GM19395 (cell line): ENCODE measurements at regions not wholly inside any gene's neighbourhood (a gene's known extent, or its start where the extent isn't known, plus 50 kb on each side); places are given as distances from the start of the nearest gene placed in this dataset.
"Not testable (repeated sequence)": the region's sequence is repeated elsewhere in the genome, so short reads cannot be mapped to it uniquely, and the experiment has no call there.

Experiments
- ATAC-seq: cut with Tn5 transposase; IDR thresholded peaks from one replicate; pipeline ENCODE4 v1.9.1; 2021; ENCODE audit warnings: mild to moderate bottlenecking, moderate library complexity; ENCODE audit not compliant: unreplicated experiment

- ATAC-seq = no peak
These were observed 173.7 kb downstream of the C1D start for GRCh38 chr2:67889056-67889455.

DNA sequence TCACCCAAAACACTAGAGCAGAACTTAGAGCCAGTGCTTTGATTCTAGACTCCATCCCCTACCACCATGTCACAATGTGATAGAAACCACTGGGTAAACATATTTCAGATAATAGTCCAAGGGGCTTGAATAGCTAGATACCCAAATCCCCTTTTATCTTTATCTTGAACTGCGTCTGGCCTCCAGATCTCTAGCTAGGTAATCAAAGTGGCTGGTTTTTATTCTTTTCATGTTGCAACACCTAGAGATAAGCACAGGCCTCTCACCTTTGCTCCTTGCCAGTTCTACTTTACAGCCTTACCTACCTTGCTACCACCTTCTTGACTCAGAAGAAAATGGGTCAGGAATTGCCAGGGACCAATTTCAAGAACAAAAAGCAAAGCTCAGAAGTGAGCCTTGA is 171.2 kb downstream of the C1D start:
- no peak for ATAC-seq

DNA sequence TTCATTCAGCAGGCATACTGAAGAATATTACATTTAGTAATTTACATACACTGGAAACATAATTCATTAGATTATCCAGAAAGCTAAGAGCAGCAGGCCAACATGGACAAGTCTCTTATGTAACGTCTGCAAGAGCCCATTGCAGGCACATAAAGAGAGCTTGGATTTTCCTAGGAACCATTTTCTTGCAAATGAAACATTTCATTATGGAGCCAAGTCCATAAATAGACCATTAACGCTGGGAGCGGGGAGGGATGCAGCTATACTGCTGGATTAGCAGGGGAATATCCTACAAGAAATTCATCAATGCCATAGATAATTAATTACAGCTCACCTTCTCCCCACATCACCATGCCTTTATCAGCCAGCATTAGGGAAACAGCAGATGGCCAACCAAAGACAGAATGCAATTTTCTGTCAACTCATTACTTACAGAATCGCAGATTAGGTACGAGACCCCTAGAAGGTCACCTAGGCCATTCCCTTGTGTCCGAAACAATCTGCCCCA is 170.4 kb downstream of the C1D start:
- ATAC-seq = no peak

GRCh38 chr2:67895227-67895941 is 167.4 kb downstream of the C1D start:
- no peak for ATAC-seq

- no peak for ATAC-seq
These were observed 166.7 kb downstream of the C1D start for GRCh38 chr2:67896076-67896475.

DNA sequence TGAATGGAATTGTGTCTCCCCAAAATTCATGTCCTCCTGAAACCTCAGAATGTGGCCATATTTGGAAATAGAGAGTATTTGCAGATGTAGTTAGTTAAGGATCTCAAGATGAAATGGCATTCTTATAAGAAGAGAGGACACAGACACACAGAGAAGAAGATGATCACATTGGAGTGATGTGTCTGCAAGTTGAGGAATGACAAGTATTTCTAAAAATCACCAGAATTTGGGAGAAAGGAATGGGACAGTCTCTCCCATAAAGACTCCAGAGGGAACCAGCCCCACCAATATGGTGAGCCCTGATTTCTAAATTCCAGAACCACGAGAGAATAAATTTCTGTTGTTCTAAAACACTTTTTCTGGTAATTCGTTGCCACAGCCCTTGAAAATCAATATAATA is 166.3 kb downstream of the C1D start:
- ATAC-seq = no peak

GRCh38 chr2:67898595-67898994 is 164.2 kb downstream of the C1D start:
- ATAC-seq = no peak

GRCh38 chr2:67899187-67899586 is 163.6 kb downstream of the C1D start:
- no peak for ATAC-seq

DNA sequence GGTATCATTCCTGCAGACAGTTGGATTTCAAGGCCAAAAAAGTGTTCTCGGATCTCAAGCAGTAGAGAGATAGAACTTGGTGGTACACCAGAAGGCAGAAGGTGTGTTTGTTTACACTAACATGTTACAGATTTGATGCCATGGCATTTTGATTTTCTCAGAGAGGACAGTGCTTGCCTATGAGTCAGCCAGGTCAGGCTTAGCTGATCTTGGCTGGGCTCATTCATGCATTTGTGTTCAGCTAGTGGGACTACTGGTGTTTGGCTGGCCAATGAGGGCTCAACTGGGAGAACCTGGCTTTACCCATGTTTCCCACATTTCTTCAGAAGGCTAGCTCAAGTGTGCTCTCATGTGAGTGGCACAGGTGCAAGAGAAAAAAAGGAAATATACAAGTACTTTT is 162.0 kb downstream of the C1D start:
- ATAC-seq = no peak

GRCh38 chr2:67904566-67904965 is 158.2 kb downstream of the C1D start:
- no peak for ATAC-seq

DNA sequence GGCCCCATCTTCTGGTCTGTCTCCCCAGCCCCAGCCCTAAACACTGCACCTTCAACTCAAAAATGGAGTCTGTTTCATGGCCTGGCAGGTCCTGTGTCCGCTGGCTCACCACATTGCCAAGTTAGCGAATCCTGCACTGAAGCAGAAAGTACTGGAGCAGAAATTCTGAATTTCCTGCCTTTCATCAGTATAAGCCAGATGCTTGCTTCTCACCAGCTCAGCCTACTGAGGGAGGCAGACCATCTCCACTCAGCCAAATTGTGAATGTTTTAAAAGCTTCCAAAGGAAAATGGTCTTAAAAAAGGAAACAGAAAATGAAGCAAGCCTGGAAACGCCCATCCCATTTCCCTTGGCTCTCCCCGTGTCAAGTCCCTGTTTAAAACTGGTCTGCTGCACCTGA is 157.8 kb downstream of the C1D start:
- ATAC-seq = no peak

DNA sequence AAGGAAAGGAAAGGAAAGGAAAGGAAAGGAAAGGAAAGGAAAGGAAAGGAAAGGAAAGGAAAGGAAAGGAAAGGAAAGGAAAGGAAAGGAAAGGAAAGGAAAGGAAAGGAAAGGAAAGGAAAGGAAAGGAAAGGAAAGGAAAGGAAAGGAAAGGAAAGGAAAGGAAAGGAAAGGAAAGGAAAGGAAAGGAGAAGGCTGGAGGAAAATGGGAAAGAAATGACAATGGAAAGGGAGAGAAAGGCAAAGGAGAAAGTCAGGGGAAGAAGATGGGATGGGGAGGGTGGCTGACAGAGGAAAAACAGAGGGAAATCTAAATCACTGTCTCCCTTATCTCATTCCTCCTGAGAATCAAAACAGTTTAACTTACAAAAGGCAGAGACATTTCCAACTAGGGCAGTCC is 156.3 kb downstream of the C1D start:
- ATAC-seq = not testable (repeated sequence)

- ATAC-seq = no peak
These were observed 145.3 kb downstream of the C1D start for GRCh38 chr2:67917332-67918054.

- no peak for ATAC-seq
These were observed 144.3 kb downstream of the C1D start for GRCh38 chr2:67918471-67918870.

- ATAC-seq = no peak
These were observed 143.3 kb downstream of the C1D start for GRCh38 chr2:67919490-67919889.

- no peak for ATAC-seq
These were observed 140.6 kb downstream of the C1D start for GRCh38 chr2:67922080-67922785.

DNA sequence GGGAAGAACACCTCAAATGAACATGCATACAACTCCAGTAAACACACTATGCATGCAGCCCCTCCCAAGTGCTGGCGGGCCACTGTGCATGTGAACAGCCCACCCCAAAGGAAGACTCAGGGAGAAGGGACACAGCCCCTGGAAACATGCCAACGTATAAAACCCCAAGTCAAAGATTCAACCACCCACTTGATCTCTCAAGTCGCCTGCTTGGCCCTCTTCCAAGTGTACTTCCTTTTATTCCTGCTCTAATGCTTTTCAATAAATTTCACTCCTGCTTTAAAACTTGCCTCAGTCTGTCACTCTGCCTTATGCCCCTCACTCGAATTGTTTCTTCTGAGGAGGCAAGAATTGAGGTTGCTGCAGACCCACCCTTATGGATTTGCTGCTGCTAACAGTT is 139.1 kb downstream of the C1D start:
- no peak for ATAC-seq

GRCh38 chr2:67927501-67927900 is 135.3 kb downstream of the C1D start:
- no peak for ATAC-seq

GRCh38 chr2:67930156-67930555 is 132.6 kb downstream of the C1D start:
- ATAC-seq = no peak

DNA sequence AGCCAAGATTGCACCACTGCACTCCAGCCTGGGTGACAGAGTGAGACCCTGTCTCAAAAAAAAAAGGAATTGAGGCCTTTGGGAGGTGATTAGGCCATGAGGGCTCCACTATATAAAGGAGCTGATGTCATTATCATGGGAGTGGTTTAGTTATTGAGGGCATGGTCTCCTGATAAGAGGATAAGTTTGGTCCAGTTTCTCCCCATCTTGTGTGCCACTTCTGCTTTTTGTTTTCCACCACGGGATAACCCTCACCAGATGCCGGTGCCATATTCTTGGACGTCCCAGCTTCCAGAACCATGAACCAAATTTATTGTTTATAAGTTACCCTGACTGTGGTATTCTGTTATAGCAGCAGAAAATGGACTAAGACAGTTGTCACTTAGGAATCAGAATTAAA is 125.8 kb downstream of the C1D start:
- no peak for ATAC-seq

DNA sequence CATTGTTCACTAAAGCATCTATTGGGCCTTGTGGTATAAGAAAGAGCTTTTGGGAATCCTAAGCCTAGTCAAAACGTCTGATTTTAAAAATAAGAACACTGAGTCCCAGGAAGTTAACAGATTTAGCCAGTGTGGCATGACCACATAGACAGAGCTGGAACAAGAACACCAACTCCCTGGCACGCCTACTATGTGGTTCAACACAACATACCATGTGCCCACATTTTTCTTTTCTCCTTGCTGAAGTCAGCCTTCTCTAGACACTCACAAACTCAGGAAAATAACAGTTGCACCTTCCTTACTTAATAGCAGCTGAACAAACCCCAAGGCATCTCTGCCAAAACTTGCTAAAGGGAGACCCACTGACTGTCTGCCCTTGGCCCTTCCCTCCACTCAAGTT is 124.8 kb downstream of the C1D start:
- ATAC-seq = no peak

DNA sequence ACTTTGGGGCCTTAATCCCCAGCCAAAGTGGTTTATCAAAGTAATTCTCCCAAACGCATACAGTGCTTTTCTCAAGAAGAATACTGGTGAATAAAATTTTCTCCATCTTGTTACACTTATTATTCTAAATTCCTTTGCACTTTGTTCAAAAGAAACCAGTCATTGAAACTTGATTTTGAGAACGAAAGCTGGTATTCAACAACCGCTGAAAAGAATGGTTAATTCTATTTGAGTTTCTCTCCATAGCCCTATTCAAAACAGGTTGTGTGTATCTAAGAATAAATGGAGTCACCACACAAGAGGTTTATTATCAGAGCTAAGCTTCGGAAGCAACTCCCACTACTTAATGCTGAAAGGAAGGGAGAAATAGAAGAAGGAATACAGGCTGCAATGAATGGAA is 117.7 kb downstream of the C1D start:
- ATAC-seq = no peak
